Pancreas (tissue), 10 donors: ENCODE measurements at regions not wholly inside any gene's neighbourhood (a gene's known extent, or its start where the extent isn't known, plus 50 kb on each side); places are given as distances from the start of the nearest gene placed in this dataset.

ENCODE experiments used
- ATAC-seq, 4 donors: fragments of 200-7000 bp; cut with Tn5 transposase; one replicate each; pipeline versions ENCODE4 v1.8.0 to v1.9.1; 2020; ENCODE audit warnings: mild to moderate bottlenecking in 4 of 4, moderate library complexity in 4 of 4
- DNase-seq, 6 donors: peaks; one replicate each; pipeline ENCODE4 v3.0.0-alpha.2; 2020
- FAIRE-seq: peaks from 2 replicates; lab custom pipeline; 2012; peaks lifted over from hg19 to GRCh38; lab: Jason Lieb, UNC
- H3K27ac ChIP-seq, 4 donors: fragments of 200-600 bp; sonication (generic); 1 replicate in 3 of 4; 2 replicates in 1 of 4; pipeline versions ENCODE4 v1.5.0 to v1.8.0; 2020
- H3K27me3 ChIP-seq, 4 donors: fragments of 200-600 bp; one replicate each; pipeline ENCODE4 v1.8.0; 2021
- H3K36me3 ChIP-seq, 3 donors: fragments of 200-600 bp; sonication (generic) in 1 of 3; one replicate each; pipeline versions ENCODE4 v1.5.0 to v1.8.0; 2020 to 2021
- H3K4me1 ChIP-seq, 3 donors: fragments of 200-600 bp; one replicate each; pipeline ENCODE4 v1.8.0; 2021
- H3K4me3 ChIP-seq, 4 donors: fragments of 200-600 bp; sonication (generic) in 2 of 4; one replicate each; pipeline versions ENCODE4 v1.5.0 to v1.8.0; 2020 to 2021
- H3K9me3 ChIP-seq, 4 donors: fragments of 200-600 bp; one replicate each; pipeline ENCODE4 v1.8.0; 2021
- WGBS, 2 donors: extraction: QIAGEN DNeasy Blood & Tissue Kit; methylation state at CpG; one replicate each; pipeline ENCODE4 v1.1.7; 2013; 5-methylcytosine and 5-hydroxymethylcytosine counted together
- intact Hi-C, 3 donors: fragments of 100-400 bp; cut with DNase I; formaldehyde crosslinking; loops; one replicate each; pipeline versions ENCODE4 v1.11.1 to v1.14.2; 2022
- TF ChIP-seq, protein P1 (sequence below), 4 donors: fragments of 200-600 bp; sonication (generic) in 3 of 4; IDR thresholded peaks; one replicate each; pipeline versions ENCODE4 v1.5.0 to v1.8.0; 2021; ENCODE audit warnings: antibody characterized with exemption in 4 of 4
- donor health status: healthy with polysubstance abuse.
- donor health status: DM: no; HTN: no; CAD: no; lungs with moderate emphysema.
- donor health status: DM: no; HTN: no; CAD: no.
- donor health status: control.
- donor health status: control.
- donor health status: Bipolar disorder and iron deficiency.
- donor health status: DM: yes; HTN: yes; CAD: no.
- donor health status: DM: no; HTN: no; CAD: no.
- donor health status: DM: no; HTN: no; CAD: no.
- donor health status: DM: yes; HTN: yes; CAD: no.

DNA sequence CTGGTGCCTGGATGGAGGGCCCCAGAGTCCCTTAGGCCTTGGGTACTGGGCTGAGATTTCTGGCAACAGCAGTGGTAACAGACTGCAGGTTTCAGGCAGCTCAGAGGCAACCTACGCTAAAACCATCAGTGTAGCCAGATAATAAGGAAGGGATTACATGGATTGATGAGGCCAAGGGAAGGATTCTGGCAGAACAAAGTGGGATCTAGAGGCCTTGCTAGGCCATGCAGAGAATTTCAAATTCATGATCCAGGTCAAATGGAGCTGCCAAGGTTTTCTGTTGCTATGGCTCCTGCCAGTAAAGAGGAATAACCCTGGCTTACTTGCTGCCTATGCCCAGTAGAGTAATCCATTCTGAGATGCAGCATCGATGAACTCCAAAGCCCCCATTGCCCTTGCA lies 445.7 kb downstream of the ADRA2A start:
- H3K27ac ChIP-seq: no peak overlapping the region
- no peak for ATAC-seq
- TF ChIP-seq, protein P1, sequence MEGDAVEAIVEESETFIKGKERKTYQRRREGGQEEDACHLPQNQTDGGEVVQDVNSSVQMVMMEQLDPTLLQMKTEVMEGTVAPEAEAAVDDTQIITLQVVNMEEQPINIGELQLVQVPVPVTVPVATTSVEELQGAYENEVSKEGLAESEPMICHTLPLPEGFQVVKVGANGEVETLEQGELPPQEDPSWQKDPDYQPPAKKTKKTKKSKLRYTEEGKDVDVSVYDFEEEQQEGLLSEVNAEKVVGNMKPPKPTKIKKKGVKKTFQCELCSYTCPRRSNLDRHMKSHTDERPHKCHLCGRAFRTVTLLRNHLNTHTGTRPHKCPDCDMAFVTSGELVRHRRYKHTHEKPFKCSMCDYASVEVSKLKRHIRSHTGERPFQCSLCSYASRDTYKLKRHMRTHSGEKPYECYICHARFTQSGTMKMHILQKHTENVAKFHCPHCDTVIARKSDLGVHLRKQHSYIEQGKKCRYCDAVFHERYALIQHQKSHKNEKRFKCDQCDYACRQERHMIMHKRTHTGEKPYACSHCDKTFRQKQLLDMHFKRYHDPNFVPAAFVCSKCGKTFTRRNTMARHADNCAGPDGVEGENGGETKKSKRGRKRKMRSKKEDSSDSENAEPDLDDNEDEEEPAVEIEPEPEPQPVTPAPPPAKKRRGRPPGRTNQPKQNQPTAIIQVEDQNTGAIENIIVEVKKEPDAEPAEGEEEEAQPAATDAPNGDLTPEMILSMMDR (IDR thresholded peaks at IDR 0.05): no peak
- H3K4me3 ChIP-seq: no peak overlapping the region
- H3K4me1 ChIP-seq: no peaks in the 10 kb centered on the region
- H3K27me3 ChIP-seq: no peaks in the 10 kb centered on the region
- intact Hi-C loops: no loop called here
- WGBS, 2 donors: 79 to 85% methylated on average over 2 of the region's 2 CpGs
- no peaks in the 10 kb centered on the region for H3K36me3 ChIP-seq
- DNase-seq: no peak
- no peak for FAIRE-seq
- H3K9me3 ChIP-seq: no peaks in the 10 kb centered on the region

DNA sequence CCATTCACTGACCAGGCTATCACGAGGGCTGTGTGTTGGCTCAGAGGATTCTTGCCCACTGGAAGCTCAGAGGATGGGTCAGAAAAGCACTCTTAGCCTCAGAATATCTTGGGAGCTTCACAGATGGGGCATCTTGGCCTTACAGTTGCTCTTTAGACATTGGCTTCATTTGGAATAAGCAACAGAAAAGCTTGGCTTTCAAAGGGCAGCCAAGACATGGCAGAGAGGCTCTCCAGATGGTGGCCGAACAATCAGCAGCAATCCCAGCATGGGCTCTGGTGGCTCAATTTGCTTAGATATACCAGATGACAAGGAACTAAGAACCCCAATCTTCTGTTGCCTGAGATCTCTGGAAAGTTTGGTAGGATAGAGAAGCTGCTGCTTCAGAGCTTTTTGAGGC lies 446.2 kb downstream of the ADRA2A start:
- intact Hi-C loops: no loop called here
- TF ChIP-seq, protein P1 (IDR thresholded peaks at IDR 0.05): no peak
- 70 to 83% methylated on average over 2 of the region's 2 CpGs for WGBS, 2 donors

DNA sequence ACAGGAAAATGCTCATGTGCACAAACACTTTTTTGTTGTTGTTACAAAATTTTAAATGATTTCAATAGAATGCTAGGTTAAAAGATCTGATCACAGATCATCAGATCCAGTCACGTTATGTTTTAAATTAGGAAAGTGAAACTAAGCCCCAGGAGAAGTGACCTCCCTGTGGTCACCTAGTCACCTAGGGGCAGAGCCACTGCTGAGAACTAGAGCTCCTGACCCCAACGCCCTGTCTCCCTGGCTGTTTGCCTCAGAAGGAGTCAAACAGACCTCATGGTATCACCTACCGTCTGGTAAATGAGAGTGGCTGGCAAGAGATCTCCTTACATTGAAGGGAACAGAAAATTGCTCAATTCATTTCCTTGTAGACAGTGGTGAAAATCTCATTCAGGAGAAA lies 447.3 kb downstream of the ADRA2A start:
- H3K4me1 ChIP-seq: no peaks in the 10 kb centered on the region
- WGBS, 2 donors: 64 to 82% methylated on average over 3 of the region's 3 CpGs
- no peak overlapping the region for H3K4me3 ChIP-seq
- intact Hi-C loops: no loop called here
- ATAC-seq (no peak), DNase-seq (no peak), FAIRE-seq (no peak)
- TF ChIP-seq, protein P1 (IDR thresholded peaks at IDR 0.05): no peak
- H3K27ac ChIP-seq: no peak overlapping the region
- no peaks in the 10 kb centered on the region for H3K36me3 ChIP-seq
- no peaks in the 10 kb centered on the region for H3K27me3 ChIP-seq
- no peaks in the 10 kb centered on the region for H3K9me3 ChIP-seq

More for the DNA sequence above, 446.2 kb downstream of the ADRA2A start:
- Histone ChIP-seq H3K4me3 (no peak overlapping the region), H3K27me3 (no peaks in the 10 kb centered on the region), H3K9me3 (no peaks in the 10 kb centered on the region), H3K4me1 (no peaks in the 10 kb centered on the region), H3K36me3 (no peaks in the 10 kb centered on the region), H3K27ac (no peak overlapping the region)
- DNase-seq (no peak), FAIRE-seq (no peak), ATAC-seq (no peak)

DNA sequence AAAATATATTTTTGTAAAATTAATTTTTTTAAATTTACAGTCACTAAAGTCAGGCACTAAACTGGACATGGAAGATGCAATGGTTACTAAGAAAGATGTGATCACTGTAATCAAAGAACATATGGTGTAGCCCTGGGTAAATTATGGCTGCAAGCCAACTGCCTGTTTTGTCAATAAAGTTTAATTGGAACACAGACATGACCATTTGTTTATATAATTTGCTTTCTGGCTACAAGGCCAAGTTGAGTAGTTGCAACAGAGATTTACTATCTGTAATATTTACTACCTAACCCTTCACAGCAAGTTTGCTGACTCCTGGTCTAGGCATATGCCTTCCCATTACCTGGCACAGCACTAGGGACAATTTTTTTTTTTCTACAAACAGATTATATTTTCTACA lies 448.9 kb downstream of the ADRA2A start:
- no peak for FAIRE-seq
- no peak for DNase-seq
- Histone ChIP-seq H3K36me3 (no peaks in the 10 kb centered on the region), H3K9me3 (no peaks in the 10 kb centered on the region), H3K27me3 (no peaks in the 10 kb centered on the region), H3K4me3 (no peak overlapping the region), H3K27ac (no peak overlapping the region), H3K4me1 (no peaks in the 10 kb centered on the region)
- ATAC-seq: no peak
- intact Hi-C loops: no loop called here
- TF ChIP-seq, protein P1 (IDR thresholded peaks at IDR 0.05): no peak

DNA sequence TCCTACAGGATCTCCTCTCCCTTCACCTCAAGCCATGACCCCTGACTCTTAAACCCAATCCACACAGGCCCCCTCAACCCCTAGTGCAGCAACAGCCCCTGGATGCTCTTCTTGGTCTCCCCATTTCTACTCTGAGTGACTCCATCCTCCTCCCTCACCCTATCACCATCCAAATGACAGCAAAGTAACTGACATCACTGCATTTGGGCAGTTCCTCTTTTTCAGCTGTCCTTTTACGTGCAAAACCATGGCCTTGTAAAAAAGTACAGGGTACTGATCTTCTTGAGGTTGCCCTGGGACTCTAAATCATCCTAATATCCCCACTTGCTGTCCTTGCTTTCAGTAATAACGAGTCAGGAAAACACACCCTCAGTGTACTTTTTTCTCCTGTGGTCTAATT lies 454.9 kb downstream of the ADRA2A start:
- H3K27ac ChIP-seq: no peak overlapping the region
- TF ChIP-seq, protein P1 (IDR thresholded peaks at IDR 0.05): no peak
- ATAC-seq (no peak), DNase-seq (no peak), FAIRE-seq (no peak)
- no peaks in the 10 kb centered on the region for H3K27me3 ChIP-seq
- 59 to 68% methylated on average over 2 of the region's 2 CpGs for WGBS, 2 donors
- no peaks in the 10 kb centered on the region for H3K4me1 ChIP-seq
- intact Hi-C loops: no loop called here
- H3K36me3 ChIP-seq: no peaks in the 10 kb centered on the region
- H3K4me3 ChIP-seq: no peak overlapping the region
- no peaks in the 10 kb centered on the region for H3K9me3 ChIP-seq
